ENCODE measurements at regions not wholly inside any gene's neighbourhood (a gene's known extent, or its start where the extent isn't known, plus 50 kb on each side); places are given as distances from the start of the nearest gene placed in this dataset.

DNA sequence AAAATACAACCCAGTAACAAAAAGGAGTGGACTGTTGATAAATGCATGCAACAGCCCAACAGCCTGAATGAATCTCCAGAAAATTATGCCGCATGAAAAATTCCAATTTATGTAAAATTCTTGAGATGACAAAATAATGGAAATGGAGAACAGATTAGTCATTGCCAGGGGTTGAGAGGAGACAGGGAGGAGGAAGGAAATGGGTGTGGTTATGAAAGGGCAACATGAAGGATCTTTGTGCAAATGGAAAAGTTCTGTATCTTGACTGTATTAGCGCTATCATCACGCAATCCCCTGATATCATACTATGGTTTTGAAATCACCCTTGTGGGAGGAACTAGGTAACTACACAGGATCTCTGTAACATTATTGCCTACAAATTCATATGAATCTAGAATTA, 1058.3 kb upstream of the RBFOX1 start:
- DNase-seq (ENCODE audit: low read depth) = no peak

- DNase-seq (ENCODE audit: low read depth) = no peak
Measured at GRCh38 chr16:6267682-6268081, 1065.0 kb upstream of the RBFOX1 start.

DNA sequence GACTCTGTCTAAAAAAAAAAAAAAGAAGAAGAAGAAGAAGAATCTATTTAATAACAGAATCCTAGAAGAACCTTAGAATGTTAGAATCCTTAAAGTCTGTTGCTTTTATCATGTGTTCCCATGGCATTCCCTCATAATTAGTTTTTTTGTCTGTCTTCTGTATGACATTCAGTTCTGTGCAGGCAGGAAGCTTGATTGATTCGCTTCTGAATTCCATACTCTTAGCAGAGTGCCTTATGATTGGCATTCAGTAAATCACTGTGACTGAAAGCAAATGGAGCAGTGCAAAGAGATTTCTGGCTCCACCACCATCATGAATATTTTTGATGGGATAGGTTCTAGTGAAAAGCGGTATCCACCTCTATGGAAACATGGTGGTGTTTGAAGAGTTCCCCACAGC, 1065.9 kb upstream of the RBFOX1 start:
- DNase-seq (ENCODE audit: low read depth) = no peak

- DNase-seq (ENCODE audit: low read depth) = no peak
Measured at GRCh38 chr16:6265968-6266367, 1066.7 kb upstream of the RBFOX1 start.

DNA sequence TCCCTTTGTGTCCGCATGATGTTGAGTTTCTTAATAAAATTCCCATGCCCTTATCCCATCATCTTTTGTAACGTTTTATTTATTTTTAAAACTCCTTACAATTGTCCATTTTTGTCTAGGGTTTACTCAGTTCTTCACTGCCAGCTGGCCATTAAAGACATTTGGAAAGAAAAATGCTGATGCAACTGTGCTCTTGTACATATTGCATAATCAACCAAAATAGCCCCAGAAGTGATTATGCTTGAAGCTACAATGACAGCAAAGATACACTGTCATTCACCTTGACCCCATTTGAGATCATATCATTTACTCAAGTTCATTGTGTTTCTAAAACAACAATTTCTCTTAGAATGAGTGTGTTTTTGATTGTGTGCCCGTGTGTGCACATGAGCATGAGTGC, 1074.6 kb upstream of the RBFOX1 start:
- no peak for DNase-seq (ENCODE audit: low read depth)

DNA sequence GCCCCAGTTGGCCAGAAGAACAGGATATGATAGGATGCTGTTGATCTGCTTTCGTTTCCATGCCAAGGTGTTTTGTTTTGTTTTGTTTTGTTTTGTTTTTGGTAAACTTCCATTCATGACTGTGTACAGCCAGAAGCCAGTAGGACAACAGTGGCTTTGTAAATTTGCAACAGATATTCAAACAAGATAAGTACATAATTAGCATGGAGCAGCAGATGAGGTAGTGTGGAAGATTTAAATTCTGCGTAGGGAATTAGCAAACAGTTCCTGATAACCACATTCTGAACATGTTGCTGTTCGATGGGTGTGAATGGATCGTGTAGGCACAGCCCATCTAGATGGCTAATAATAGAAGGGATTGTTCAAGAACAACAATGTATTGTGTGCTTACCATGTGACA, 1080.1 kb upstream of the RBFOX1 start:
- no peak for DNase-seq (ENCODE audit: low read depth)

DNA sequence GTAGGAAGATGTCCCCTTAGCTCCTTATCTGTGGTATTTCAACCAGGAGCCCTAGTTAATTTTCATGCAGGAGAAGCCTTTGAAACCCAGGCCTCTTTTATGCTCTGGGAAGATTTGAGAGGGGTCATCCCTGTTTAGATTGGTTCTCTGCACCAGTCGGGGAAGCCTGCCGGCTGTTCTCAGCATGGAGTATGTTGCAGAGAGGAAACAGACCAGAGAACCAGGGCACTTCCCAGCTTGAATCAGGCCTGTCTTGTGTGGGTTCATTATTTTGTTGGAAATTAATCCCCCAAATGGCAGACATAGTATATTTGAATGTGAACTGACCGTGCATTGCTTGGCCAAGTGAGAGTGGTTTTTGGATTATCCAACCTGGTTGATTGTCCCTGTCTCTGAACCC, 1082.1 kb upstream of the RBFOX1 start:
- no peak for DNase-seq (ENCODE audit: low read depth)

DNA sequence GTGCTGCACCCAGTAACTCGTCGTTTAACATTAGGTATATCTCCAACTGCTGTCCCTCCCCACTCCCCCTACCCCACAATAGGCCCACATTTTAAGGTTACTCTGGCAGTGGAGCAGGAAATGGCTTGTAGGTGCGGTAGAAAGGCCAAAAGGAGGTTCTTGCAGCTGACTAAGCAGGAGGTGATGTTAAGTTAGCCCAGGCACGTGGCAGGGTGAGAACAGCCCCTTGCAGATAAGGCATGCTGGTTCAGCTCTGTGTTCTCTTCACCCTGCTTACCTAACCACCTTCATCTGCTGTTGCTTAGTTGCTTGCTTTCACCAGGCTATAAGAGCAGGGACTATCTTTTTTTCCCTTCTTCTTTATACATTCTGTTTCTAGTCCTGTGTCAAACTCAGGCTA, 1082.8 kb upstream of the RBFOX1 start:
- no peak for DNase-seq (ENCODE audit: low read depth)

DNA sequence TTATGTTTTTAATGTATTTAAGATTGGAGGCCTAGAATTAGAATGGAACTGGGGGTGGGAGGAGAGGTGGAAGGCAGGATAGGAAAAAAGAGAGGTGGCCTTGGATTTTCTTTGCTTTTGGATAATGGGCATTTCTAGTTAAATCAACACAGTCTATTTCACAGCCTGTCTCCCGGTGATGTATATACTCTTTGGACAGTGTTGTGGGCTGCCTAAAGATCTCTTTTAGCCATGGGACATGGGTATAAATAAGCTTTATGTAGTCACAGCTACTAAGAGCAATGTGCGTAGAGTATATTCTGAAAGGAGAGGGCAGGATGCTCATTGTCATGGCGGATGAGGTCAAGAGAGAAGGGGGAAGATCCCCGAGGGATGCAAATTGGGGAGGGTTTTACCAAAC, 1084.4 kb upstream of the RBFOX1 start:
- no peak for DNase-seq (ENCODE audit: low read depth)

GRCh38 chr16:6247775-6248174, 1084.9 kb upstream of the RBFOX1 start:
- DNase-seq (ENCODE audit: low read depth) = no peak

DNA sequence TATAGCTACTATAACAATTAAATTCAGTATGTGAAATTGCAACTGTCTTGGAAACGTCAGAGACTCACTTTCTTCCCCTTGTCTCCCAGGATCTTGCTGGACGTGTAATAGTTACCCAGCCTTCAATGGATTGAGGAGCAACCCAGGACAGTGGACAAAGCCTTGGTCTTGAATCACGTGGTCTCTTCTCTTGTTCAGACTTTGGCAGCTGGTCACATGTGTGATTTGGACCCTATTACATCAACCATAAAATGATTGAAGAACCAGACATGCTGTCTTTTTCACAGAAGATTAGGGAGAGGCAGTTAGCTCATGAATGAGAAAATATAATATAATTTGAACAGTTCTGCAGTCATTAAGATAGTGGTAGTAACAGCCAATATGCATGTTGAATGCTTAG, 1085.5 kb upstream of the RBFOX1 start:
- no peak for DNase-seq (ENCODE audit: low read depth)

DNA sequence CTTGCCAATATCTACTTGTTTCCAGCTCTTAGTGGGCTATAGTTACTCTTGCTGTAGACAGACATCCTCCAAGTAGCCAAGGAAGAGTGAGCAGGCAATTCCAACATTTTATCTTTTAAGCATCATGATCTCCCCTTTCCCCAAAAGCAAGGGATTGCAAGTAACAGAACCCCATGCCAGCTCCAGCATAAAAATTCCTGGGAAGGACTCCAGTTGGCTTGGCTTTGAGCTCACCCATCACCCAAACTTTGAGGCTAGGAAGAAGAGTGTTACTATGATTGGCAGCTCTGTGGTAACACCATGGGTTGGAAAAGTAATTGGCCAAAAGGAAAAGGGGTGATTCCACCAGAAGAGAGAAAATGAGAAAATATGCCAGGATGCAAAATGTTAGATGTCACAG, 1086.4 kb upstream of the RBFOX1 start:
- no peak for DNase-seq (ENCODE audit: low read depth)

- no peak for DNase-seq (ENCODE audit: low read depth)
Measured at GRCh38 chr16:6232056-6232455, 1100.6 kb upstream of the RBFOX1 start.

DNA sequence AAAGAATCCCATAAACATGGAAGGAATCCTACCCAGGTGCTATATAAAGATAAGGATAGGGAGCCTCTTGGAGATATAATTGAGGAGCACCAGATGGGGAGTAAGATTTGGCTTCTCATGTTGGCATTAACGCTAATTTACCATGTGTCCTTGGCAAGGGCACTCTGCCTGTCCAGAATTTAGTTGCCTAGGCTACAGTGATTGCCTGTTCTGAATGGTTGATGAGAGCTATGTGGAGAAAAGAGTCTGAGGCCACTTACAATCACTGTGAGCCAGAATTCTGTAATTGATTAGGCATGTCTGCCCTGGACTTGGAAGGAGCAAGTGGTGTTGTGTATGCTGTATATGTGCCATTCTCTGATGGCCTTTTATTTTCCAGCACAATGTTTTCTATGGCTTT, 1101.2 kb upstream of the RBFOX1 start:
- DNase-seq (ENCODE audit: low read depth) = no peak

- no peak for DNase-seq (ENCODE audit: low read depth)
Measured at GRCh38 chr16:6229186-6229585, 1103.5 kb upstream of the RBFOX1 start.

- no peak for DNase-seq (ENCODE audit: low read depth)
Measured at GRCh38 chr16:6218855-6219254, 1113.8 kb upstream of the RBFOX1 start.

GRCh38 chr16:6216836-6217235, 1115.8 kb upstream of the RBFOX1 start:
- DNase-seq (ENCODE audit: low read depth) = no peak

- no peak for DNase-seq (ENCODE audit: low read depth)
Measured at GRCh38 chr16:6211644-6212043, 1114.0 kb upstream of the EEF2KMT start.

- DNase-seq (ENCODE audit: low read depth) = no peak
Measured at GRCh38 chr16:6209355-6209930, 1111.8 kb upstream of the EEF2KMT start.

GRCh38 chr16:6207580-6207979, 1110.0 kb upstream of the EEF2KMT start:
- no peak for DNase-seq (ENCODE audit: low read depth)

DNA sequence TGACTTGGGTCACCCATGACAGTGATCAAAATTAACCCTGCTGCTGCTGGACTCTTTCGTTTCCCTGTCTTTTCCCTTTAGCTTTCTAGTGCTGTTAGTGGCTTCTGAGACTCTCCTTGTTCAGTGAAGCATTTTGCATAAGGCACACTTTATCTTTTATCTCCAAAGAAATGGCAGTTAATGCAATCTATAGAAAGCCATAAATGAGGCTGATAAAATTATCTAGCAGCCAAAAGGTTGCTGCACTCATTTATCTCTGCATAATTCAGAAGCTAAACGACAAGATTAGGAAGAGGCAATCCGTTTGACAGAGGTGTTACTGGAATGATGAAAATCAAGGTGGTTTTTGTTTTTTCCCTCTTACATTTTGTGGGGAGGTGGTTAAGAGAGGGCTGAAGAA, 1109.5 kb upstream of the EEF2KMT start:
- DNase-seq (ENCODE audit: low read depth) = no peak

DNA sequence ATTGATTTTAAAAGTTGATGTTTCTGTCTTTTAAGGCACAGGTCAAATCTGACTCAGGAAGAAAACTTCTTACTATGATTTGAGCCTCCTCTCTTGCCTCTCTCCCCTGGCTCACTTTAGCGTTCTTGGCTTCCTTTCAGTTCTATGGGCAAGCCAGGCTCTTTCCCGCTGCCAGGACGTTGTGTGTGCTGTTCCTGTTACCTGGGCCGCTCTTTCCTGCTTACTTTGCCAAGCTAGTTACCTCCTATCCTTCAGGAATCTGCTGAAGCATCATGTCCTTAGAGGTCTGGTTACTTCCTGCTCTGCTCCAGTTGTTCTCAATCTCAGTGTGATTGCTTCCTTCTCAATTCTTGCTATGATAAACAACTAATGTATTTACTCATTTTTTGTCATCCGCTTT, 1108.5 kb upstream of the EEF2KMT start:
- DNase-seq (ENCODE audit: low read depth) = no peak

- no peak for DNase-seq (ENCODE audit: low read depth)
Measured at GRCh38 chr16:6204945-6205344, 1107.3 kb upstream of the EEF2KMT start.

DNA sequence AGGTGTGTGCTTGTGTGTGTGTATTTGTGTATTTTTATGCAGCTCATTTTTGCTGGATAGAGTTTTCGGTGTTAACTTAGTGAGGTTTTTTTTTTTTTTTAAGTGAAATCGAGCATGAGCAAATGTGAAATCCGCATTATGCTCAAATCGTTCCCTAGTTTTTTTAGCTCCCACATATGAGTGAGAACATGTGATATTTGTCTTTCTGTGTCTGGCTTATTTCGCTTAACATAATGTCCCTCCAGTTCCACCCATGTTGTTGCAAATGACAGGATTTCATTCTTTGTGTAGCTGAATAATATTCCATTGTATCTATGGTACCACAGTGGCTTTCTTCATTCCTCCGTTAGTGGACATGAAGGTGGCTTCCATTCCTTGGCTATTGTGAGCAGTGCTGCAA, 1103.3 kb upstream of the EEF2KMT start:
- DNase-seq (ENCODE audit: low read depth) = no peak

DNA sequence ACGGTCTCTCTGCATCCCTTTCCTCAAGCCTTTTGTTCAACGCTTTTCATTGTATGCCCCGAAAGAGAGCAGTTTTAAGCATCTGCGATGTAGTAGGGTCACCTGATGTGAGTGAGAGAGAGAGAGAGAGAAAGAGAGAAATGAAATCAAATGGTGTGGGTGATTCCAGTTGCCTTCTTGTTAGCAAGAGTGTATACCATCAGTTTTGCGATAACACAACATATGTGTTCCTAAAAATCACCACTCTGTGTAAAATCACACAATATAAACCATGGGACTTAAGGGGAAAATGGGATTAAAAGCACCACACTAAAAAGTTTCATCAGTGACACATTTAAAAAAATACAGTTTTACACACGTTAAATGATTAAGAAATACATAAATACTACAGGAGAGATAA, 1102.7 kb upstream of the EEF2KMT start:
- no peak for DNase-seq (ENCODE audit: low read depth)

Measured in GM04504 (cell line).